GM21825 (cell line): ENCODE measurements at regions not wholly inside any gene's neighbourhood (a gene's known extent, or its start where the extent isn't known, plus 50 kb on each side); places are given as distances from the start of the nearest gene placed in this dataset.
A peak's percentile ranks its signal among the peaks of the same experiment; 100 is the strongest.

Source experiments
- ATAC-seq: cut with Tn5 transposase; IDR thresholded peaks from one replicate; pipeline ENCODE4 v1.9.1; 2021; ENCODE audit warnings: mild to moderate bottlenecking, moderate library complexity; ENCODE audit not compliant: unreplicated experiment

DNA sequence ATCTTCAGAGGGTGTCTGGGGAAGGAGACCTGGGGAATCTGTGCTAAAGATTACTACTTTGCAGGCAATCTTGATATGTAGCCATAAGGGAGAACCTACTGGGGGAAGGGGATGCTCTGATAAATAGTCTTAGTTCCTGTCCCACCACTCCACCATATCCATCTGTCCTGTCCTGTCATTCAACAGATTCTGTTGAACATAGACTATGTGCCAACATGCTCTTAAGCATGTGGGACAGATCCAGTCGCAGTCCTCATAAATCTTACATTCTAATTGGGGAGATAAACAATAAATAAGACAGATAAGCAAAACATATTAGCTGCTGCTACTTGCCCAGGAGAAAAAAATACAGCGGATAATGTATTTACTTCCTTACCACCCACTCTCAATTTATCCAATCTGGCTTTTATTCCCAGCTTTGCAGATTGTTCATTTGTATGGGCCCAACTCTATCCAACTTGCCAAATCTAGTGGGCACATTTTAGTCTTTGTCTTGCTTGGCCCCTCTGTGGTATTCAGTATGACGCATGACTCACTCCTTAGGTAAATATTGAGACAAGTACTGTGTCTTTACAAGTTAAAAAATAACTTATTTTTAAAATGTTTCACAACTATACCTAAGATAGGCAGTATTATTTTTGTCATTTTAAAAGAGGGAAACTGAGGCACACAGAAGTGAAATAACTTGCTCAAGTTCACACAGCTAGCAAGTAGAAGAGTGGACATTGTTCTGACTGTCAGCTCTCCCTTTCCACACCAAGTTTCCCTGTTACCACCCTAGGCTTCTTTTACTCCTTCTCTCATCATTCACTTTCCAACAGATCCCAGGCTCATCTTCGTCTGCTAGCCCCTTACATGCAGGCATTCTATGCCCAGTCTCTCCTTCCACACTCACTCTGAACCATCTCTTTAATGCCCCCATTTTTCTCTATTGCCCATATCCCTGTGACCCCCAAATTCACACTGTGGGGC lies 133.6 kb upstream of the SESN3 start:
- no peak for ATAC-seq

DNA sequence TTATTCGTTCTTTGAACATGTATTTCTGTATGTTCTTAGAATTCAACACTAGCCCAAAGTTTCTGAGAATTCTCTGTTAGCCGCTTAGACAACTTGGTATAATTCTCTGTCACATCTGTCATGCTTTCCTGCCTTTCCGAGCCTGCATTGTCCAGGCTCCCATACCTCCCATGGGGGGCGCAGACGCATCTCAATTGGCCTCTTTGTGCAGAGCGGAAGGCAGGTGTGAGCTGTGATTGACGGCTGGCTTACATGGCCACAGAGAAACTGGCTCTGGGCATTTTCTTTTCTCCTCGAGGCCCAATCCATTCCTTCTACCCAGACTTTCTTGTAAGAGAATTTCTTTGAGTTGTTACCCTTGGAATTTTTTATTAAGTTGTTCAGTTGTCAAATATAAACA lies 132.7 kb upstream of the SESN3 start:
- no peak for ATAC-seq

DNA sequence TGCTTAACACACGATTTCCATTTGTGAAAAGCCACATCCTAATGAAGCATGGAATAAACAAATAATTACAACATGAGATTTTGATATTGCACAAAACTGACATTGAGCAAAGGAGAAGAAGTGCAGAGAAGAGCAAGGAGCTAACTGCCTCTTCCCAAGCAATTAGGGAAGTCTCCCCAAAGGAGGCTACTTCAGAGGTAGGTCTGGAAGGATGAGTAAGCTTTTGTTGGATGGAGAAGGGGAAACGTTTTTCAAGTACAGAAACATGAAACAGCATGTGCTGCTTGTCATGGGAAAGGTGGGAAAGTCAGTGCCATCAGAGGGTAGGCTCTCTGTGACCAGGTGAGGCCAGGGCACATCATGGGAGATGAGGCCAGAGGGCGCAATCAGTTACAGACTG lies 132.2 kb upstream of the SESN3 start:
- ATAC-seq: no peak

- no peak for ATAC-seq
Observed at GRCh38 chr11:95361180-95361579, 130.2 kb upstream of the SESN3 start.

DNA sequence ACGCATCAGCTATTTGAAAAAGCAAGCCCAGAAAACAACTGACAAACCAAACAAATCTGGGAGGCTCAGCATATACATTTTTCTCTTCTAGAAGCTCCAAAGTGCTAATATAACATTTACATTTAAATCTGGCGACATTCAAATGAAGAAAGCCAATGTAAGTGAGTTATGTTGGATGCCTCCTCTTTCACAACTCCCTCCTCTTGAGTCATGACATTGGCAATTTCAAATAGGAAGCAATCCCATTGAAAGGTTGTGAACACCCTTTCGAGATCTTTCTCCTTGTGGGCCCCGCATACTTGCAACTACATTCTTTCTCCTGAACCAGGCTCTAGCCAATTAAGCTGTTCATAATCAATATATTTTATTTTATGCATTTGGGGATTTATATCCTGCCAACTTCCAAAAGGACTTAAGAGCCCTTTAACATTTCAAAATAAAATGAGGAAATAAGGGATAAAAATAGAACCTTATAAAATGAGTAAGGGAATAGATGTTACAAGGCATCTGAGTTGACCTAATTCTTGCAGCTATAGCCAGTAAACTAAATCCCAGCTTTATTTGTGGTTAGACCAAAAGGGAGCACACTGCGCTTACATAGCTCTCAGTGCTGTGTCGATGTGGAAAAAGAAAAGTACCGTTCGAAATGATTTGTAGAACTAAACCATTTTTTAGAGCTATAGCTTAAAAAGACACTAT lies 129.5 kb upstream of the SESN3 start:
- no peak for ATAC-seq

- ATAC-seq: no peak
Observed at GRCh38 chr11:95359756-95360155, 128.8 kb upstream of the SESN3 start.

DNA sequence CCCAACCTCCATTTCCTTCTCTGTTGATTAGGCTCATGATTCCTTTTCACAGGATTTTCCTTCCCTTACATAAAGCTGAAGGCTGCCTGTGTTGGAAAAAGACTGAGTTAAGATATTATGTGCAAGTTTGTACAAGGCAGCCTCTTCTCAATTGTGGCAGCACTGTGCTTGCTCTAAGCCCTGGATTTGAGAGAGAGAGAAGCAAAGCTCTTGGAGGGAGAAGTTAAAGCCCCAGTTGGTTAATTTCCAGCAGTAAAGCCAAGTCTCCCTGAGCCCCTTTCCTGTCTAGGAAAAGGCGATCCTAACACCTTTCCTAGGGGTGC lies 128.3 kb upstream of the SESN3 start:
- ATAC-seq: no peak

DNA sequence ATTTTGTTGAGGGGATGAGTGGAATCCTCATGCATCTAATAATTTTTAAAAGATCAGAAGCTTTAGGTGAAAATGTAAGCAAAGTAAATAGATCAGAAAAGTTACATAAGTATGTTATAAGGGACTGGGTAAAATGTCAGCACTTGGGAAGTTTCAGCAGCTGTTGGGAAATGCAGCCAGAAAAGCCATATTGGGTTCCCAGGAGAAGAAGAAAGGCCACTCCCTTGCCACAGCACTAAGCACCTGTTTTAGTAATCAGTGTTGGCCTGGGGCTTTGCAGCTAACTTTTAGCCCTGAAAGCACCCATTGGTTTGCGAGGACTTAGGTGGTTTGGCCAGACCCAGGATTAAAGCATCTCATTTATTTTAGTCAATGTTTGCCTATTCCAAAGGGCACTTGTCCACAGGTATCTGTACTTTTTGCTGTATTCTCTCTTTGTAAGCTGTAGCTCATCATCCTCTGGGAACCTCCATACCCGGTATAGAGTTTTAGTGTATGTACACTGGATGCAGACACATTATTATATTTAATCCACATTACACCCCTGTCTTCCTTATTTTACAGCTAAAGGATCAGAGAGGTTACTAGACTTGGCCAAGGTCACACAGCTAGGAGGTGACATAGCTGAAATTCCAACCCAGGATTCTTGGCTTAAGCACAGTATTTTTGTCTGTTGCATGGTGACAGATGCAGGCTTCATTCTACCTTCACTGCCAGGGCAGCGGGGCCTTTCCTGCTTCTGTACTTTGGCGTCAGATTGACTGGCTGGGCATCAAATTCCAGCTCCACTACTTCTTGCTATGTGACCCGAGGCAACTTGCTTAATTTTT lies 127.7 kb upstream of the SESN3 start:
- no peak for ATAC-seq

DNA sequence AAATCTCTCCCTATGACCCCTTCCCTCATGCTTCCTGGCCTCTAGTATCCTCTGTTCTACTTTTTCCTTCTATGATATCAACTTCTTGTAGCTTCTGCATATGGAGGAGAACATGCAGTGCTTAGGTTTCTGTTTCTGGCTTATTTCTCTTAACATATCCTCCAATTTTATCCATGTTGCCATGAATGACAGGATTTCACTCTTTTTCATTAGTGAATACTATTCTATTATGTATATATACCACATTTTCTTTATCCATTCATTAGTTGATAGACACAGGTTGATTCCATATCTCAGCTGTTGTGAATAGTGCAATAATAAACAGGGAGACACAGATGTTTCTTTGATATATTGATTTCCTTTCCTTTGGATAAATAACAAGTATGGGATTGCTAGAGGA lies 123.3 kb upstream of the SESN3 start:
- no peak for ATAC-seq

- no peak for ATAC-seq
Observed at GRCh38 chr11:95353706-95354105, 122.7 kb upstream of the SESN3 start.

- ATAC-seq: no peak
Observed at GRCh38 chr11:95352733-95353346, 121.8 kb upstream of the SESN3 start.

- ATAC-seq: no peak
Observed at GRCh38 chr11:95349345-95349942, 118.4 kb upstream of the SESN3 start.

GRCh38 chr11:95346265-95346664 lies 115.3 kb upstream of the SESN3 start:
- no peak for ATAC-seq

DNA sequence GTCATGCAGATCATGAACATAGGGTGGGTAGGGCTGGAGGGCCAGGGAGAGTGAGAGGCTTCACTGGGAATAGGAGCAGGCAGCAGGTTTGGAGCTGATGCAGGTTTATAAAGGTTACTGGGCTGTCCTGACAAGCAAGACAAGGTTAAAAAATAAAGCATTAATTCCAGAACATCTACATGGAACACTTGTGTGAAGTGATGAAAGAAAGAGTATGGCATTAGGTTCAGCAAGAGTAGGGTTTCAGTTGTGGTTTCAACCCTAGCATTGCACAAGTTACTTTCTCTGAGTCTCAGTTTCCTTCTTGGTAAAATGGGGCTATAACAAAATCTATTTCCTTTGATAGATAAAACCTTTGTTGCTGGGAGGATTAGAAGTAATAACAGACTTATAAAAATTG lies 114.6 kb upstream of the SESN3 start:
- ATAC-seq: no peak

DNA sequence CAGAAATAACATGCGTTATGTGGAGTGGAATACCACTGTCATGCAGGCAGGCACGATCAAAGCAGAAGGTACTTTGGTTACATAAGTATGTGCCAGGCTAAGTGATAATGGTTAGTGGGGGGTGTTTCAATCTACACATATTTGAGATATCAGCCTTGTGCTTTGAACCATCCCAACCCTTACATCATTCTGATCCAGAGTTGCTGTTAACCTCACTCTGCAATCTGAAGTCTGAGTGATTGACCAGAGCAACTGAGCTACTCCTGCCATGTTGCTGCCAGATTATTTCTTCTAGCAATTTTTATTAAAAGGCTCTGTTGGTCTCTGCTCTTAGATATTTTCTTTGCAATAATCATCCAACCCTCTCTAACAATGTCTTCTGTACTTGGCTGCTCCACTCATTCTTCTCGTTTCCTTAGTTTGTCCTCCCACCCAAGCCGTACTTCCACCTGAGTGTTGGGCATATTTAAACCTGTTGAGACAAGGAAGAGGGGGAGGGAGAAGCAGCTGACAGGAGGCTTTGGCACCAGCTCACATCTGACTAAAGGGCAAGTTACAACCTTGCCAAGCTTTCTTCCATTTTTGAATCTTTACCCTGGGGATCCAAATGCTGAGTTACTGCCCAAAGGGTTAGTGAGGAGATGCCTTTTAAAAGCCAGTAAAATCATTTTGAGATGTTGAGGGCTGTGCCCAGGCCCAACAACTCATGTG lies 114.1 kb upstream of the SESN3 start:
- ATAC-seq: no peak

DNA sequence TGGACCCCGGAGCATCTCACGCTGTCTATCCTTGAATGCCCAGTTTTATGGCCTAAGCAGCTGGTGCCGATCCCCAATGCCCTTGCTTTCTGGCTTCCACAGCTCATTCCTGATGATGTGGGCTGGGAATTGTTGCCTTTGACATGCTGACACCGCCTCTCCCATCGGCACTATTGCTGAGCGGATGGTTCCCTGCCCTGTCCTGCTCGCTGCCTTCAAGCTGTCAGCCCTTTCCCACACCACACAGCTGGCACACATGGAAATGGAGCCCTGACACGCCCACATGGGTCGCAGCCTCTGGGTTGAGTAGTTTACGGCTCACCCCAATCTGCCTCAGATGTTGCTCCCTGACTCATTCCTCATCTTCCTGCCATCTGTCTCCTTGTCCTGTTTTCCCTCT lies 110.2 kb upstream of the SESN3 start:
- no peak for ATAC-seq

DNA sequence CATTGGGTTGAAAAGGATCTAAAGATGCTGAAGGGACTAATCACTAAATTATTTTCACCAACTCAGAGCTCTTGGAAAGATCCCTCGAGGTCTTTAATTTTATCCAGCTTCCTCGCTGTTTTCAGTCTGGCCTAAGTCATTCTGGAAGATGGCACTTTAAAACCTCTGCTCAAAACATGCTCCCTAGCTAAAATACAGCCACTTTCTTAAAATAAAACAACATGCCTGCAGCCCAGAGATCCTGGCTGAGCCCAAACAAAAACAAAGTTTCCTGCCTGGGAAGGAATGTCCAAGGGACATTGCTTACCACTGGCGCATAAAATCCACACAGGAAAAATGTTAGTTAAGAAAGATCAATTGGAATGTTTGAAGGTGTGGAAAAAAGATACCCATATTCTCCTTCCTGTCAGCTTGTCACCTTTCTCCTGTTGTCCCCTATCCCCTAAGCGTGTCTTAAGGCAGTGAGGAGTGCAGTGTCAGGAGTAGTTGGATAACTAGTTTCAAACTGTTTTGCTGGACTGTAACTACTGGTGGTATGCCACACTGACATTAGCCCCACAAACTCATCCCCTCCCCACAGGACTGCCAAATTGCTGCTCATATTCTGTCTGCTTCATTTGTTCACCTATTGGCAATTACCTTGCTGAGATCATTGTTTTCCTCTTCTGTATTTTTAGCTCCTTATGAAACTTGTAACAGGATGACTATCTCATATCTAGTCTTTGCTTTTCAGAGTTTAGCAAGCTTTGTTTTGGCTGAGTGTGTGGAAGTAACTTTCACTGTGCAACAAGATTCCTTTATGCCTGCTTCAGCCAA lies 108.3 kb upstream of the SESN3 start:
- peak; percentile 29 for ATAC-seq

GRCh38 chr11:95338430-95338991 lies 107.5 kb upstream of the SESN3 start:
- ATAC-seq: no peak

DNA sequence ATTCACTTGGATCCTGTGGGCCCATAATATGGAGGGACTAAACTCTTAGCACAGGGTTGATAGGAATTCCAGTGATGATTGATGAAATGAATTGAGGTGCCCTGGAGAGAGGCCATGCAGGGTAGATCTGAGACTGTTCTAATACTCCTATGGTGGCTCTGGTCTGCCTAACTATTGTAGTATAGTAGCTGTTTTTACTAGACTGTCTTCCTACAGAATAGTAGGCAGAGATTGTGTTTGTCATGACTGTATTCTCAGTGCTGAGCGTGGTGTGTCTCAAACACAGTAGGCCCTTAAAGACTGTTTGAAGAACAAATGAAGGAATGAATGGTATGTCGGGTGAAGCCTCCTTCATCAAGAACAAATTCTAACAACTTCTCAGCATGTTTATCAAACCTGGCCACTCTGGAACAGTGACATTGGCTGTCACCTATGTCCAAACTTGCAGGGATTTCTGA lies 107.0 kb upstream of the SESN3 start:
- ATAC-seq: no peak
